ELF-1 (cell line): ENCODE measurements at regions not wholly inside any gene's neighbourhood (a gene's known extent, or its start where the extent isn't known, plus 50 kb on each side); places are given as distances from the start of the nearest gene placed in this dataset.
A peak's percentile ranks its signal among the peaks of the same experiment; 100 is the strongest.

Source experiments
- DNase-seq: peaks from one replicate; pipeline ENCODE4 v3.0.0-alpha.2; 2016; ENCODE audit warnings: low read depth, low spot score

DNA sequence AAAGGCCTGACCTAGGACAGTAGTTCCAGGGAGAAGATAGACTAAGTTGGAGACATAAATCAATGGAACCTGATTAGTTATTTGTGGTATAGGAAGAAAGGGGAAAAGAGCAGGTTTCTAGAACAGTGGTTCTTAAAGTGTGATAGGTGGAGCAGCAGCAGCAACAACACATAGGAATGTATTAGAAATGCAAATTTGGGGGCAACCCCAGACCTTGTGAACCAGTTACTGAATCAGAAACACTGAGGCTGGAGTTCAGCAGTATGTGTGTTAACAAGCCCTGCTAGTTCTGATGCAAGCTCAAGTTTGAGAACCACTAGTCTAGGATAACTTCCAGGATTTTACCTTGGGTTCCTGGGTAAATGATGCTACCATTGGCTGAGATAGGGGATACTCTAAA, 308.7 kb downstream of the EMP1 start:
- no peak for DNase-seq

DNA sequence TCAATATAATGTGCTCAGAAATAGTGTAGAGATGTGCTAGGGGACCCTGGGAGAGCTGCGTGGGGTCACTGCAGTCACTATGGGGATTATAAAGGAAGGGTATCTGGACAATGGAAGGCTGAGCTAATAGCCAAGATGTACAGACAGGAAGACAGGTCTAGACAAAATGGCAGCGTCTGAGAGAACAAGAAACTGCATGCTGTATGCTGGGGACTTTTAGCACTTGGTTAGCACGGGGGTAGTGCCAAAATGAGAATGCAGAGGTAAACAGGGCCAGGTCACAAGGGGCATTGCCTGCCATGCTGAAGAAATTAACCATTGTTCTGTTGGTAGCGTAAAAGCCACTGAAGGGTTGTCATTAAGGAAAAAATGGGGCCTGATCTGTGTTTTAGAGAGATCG, 308.2 kb downstream of the EMP1 start:
- no peak for DNase-seq

- no peak for DNase-seq
Observed at GRCh38 chr12:13504074-13504473, 307.5 kb downstream of the EMP1 start.

DNA sequence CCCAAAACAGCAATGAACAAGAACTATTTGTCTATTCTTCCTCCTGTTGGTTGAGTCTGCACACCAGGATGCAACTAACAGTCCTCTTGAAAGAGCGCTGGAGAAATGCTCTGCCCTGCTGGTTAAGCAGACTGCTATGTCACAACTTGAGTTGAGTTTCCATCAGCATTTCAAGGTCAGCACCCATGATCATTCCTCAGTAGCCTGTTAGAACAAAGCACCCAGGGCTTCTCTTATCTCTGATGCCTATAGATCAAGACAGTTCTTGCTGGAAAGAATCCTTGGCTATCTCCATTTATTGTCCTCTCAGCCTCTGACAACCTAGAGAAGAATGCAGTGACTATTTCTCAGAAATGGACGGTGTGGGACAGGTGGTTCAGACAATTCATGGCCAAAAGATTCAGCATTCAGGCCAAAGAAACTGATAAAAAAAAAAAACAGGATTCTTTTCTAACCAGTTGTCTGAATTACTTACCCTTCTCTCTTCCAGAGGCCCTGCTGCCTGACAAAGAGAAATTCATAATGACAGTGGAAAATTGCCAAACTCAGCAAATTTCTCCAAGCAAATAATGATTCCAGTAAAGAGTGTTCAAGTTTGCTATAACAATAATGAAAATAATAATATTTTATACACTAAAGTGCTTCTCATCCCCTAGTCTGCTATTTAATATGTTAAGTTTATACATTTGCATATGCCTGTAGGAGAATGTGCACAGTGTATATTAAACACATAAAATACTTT, 306.7 kb downstream of the EMP1 start:
- no peak for DNase-seq

DNA sequence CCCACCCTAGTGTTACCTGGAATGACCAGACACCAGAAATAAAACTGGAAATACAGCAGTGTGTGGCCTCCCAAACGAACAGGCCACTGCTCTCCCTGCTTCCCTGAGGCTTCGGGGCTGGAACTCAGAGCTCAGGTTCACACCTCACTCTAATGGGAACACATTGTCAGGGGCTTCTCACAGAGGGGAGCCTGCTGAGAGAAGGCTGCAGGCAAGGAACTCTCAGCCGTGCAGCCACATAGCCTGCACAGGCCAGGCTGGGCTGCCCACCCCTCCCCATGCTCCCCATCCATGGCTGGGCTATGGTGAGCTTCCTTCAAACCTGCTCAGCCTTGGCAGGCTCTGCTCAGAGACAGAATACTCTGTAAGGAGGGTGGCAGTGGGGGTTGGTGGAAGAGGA, 302.5 kb downstream of the EMP1 start:
- peak; percentile 82 for DNase-seq

DNA sequence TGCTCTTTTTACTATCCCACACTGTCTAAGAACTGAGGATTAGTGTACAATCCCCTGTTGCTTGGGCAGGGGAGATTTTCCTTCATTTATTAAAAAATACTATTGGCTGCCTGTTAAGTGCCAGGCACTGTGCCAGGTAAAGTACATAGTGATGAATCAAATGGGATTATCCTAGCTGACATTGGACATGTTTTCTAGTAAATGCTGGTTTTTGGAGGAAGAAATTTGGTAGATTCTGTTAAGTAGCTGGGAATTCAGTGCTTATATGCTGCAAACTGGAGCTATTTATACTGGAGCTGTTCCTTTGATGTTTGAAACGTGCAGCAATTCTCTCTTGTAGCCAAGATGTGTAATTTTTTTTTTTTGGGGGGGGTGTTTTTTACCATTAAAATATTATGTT, 299.6 kb downstream of the EMP1 start:
- DNase-seq = no peak

GRCh38 chr12:13489246-13489645, 292.7 kb downstream of the EMP1 start:
- DNase-seq = no peak

DNA sequence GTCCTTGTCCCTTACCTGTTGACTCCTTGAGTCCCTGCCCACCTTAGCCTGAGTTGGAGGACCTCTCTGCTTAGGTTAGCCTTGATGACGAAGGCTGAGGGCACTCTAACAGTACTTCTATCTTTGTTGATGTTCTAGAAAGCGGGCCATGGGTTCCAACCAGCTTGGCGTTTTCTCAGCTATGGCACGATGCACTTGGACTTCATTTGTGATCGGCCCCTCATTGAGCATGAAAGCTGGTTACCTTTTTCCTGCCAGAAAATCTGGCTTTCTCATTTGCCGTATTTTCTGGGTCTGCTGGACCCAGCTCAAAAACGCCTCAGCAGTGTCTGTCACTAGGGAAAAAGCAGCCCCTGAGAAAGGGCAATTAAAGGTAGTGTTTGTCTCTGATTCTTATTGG, 290.8 kb downstream of the EMP1 start:
- no peak for DNase-seq

- no peak for DNase-seq
Observed at GRCh38 chr12:13486794-13487193, 290.3 kb downstream of the EMP1 start.

DNA sequence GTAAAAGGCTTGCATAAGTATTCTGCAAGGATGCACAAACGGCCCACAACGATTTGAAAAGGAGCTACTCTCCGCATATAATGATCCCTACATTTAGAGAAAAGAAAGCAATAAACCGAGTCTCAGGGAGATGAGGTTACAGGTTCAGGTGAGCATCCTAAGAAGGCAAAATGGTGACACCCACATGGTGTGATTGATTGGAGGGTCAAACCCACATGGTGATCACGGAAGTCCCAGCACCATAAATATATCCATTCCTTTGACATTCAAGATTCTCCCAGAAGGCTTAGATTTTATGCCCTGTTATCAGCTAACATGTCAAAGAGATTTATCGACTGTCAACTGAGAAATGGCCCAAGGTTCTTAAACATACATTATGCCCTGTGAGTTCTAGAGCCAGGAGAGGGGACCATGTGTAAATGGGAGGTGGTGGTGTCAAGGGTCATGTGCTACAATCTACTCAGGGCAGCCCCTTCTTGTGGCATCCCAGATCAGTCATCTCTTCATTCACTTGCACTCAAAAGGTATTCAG, 282.2 kb downstream of the EMP1 start:
- no peak for DNase-seq

DNA sequence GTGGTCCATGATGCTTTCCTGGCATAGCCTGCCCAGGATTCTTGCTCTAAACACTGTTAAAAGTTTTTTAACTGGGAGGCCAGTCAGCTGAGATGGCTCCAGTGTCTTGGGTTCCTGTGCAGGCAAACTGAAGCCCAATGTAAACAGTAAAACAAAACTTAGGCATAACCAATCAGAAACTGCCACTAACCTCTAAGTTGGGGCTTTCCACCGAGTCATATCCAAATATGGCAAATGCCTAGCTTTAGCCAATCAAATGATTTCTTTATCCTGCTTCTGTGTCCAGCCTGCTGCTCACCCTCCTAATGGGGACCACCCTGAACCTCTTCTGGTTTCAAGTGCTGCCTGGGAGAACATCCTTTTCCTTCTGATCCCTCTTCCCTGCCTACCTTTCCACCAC, 277.9 kb downstream of the EMP1 start:
- no peak for DNase-seq

DNA sequence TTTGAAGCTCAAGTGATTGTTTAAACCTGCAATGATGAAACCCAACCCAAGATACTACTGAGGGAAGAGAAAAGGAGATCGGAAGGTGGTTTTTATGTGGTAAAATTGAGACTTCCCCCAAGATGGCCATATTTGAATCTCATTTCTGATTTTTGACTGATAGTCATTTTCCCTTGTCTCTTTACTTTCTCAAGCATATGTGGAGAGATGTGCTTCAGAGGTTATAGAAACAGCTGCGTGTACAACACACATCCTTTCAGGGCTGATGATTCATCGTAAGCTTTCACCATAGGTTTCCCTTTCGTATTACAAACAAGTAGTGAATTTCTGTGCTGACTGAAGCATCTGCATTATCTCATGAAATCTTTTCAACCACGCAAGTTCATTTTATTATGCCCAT, 276.2 kb downstream of the EMP1 start:
- DNase-seq = no peak

- no peak for DNase-seq
Observed at GRCh38 chr12:13471471-13471870, 274.9 kb downstream of the EMP1 start.

- DNase-seq = no peak
Observed at GRCh38 chr12:13465635-13466034, 269.1 kb downstream of the EMP1 start.

DNA sequence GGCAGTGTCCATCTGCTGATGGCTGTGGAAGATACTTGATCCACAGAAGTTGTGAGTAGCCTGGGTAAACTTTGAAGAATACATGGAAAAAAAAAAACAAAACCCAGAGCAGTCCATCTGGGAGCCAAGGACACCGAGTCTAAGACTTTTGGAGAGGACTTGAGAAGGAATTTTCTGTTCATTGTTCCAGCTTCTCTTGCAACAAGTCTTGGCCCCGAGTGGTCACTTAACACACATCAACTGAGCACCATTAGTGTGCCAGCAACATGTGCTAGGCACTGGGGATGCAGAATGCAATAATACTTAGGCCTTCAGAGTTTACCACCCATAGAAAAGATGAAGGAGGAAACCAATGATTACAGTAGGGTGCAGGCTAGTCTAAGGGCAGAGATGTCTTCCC, 266.7 kb downstream of the EMP1 start:
- no peak for DNase-seq

DNA sequence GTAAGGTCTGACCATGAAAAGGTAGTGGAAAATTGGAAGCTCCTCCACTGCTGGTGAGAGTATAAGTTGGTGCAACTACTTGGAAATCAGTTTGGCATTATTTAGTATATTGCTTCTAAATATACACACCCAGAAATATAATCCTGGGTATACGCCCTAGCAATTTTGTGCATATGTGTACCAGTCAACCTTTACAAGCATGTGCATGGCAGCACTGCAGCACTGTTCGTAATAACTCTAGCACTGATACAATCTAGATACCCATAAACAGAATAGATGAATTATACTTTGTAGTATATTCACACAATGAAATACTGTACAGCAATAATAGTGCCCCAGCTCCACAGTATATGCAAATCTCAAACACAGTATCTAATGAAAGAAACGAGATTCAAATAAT, 265.9 kb downstream of the EMP1 start:
- no peak for DNase-seq

GRCh38 chr12:13455778-13456144, 259.2 kb downstream of the EMP1 start:
- DNase-seq = no peak

DNA sequence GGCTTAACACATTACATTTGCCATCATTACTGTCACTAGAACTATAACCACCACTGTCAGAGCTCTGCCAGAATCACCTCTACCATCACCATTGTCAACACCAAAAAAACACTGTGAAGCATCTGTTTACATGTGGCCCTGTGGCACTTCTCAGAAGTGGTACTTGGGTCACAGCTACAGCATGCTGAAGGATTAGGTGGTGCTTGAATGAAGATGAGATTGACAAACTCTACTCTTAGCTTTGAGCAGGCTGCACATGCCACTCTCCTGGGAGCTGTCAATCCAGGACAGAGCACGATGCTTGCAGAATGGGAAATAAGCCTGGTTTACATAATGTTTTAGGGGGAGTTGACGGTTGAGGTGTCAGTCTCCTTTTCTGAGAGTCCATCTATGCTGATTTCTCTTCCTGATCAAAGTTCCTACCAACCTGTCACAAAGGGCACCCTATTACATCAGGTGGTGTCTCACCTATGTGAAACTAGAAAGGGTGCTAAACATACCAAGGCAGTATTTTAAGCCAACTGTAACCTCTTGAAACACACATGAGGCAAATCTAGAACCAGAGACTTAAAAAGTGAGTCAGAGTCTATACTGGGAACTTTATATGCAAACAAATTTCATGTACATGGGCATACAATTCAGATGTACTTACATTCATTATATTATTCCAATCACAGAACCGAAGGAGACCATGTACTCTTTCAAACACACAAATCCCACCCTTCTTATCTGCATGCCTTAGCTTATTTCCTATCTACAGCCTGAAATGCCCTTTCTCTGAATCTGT, 258.7 kb downstream of the EMP1 start:
- no peak for DNase-seq

- DNase-seq = no peak
Observed at GRCh38 chr12:13452955-13453570, 256.5 kb downstream of the EMP1 start.

DNA sequence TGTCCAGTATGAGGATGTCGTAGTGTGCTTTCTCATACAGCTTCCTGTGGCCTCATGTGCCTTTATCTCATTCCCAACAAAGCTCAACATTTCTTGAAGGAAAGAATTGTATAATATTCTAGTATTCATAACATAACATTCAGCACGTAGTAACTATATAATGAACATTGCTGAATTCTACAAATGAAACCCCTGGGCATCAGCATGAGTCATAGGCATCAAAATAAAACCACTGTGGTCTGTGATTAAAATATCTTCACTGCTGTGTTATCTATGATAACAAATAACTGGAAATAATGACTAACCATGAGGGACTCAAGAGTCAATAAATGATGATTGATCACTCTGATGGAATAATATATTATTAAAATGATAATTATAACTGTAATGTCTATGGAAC, 255.2 kb downstream of the EMP1 start:
- no peak for DNase-seq

GRCh38 chr12:13450231-13451080, 253.9 kb downstream of the EMP1 start:
- no peak for DNase-seq

GRCh38 chr12:13444076-13444475, 247.6 kb downstream of the EMP1 start:
- DNase-seq = no peak
